Activated T-cell treated with anti-CD3 and anti-CD28 coated beads for 4 hours (primary cell): ENCODE measurements at regions not wholly inside any gene's neighbourhood (a gene's known extent, or its start where the extent isn't known, plus 50 kb on each side); places are given as distances from the start of the nearest gene placed in this dataset.
"Not testable (repeated sequence)": the region's sequence is repeated elsewhere in the genome, so short reads cannot be mapped to it uniquely, and the experiment has no call there.

Experiments used
- DNase-seq: peaks from one replicate; pipeline ENCODE4 v3.0.0-alpha.2; 2020

DNA sequence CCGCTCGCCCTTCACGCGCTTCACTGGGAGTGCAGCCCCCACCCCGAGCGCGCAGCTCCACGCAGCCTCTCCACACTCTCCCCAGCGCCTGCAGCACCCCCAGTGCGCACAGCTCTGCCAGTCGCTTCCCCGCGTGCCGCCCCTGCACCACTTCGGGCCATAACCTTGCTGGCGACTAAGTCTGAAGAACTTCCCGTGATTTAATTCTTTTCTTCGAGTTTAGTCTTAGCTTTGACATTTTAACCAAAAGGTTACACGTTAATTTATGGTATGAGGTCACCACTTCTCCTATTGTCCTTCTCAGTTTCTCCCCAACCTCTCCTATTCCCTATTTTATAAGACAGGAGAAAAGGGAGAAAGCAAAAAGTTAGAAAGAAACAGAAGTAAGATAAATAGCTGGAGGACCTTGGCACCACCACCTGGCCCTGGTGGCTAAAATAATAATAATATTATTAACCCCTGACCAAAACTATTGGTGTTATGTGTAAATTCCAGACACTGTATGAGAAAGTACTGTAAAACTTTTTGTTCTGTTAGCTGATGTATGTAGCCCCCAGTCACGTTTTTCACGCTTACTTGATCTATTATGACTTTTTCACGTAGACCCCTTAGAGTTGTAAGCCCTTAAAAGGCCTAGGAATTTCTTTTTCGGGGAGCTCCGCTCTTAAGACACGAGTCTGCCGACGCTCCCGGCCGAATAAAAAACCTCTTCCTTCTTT, 129.2 kb downstream of the KBTBD2 start:
- not testable (repeated sequence) for DNase-seq

GRCh38 chr7:32761451-32762205, 129.9 kb downstream of the KBTBD2 start:
- DNase-seq, result no peak

DNA sequence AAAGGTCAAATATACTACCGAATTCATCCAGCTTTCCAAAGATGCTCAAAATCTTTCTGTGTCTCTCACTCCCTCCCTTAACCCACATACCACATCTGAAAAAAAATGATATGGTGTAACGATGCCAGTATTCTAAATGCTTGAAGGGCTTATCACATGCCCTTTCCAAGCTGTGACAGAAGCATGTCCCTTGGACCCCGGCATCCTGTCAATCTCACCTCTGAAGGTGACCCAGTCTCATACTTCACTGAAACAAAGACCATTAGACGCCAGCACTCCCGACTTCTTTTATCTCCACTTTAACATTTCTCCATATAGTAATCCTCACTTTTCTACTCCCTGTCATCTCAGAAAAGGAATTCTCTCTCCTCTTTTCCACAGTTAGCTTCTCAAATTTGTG, 130.8 kb downstream of the KBTBD2 start:
- DNase-seq, result not testable (repeated sequence)

DNA sequence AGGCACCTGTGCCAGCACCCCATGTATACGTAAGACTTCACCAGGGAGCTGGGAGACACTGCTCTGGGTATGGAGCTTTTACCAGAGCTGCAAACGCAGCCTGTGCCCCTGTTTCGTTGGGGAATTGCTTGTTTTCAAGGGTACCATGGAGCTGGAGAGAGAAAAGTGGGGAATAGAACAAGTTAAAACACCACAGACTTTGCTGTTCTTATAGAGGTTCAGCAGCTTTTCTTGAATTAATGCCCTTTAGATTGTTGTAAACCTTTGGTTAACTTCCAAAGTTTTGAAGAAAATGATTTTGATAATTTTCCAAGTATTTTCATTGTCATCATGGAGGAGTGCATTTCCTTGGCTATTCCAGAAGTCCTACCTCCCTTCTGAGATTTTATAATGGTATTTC, 131.7 kb downstream of the KBTBD2 start:
- not testable (repeated sequence) for DNase-seq

DNA sequence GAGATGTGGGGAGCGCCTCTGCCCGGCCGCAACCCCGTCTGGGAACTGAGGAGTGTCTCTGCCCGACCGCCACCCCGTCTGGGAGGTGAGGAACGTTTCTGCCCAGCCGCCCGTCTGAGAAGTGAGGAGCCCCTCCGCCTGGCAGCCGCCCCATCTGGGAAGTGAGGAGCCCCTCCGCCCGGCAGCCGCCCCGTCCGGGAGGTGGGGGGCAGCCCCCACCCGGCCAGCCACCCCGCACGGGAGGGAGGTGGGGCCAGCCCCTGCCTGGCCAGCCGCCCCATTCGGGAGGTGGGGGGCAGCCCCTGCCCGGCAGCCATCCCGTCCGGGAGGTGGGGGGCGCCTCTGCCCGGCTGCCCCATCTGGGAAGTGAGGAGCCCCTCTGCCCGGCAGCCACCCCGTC, 137.7 kb downstream of the KBTBD2 start:
- DNase-seq, result not testable (repeated sequence)

- DNase-seq, result not testable (repeated sequence)
These were observed 143.2 kb downstream of the KBTBD2 start for GRCh38 chr7:32748337-32748736.

DNA sequence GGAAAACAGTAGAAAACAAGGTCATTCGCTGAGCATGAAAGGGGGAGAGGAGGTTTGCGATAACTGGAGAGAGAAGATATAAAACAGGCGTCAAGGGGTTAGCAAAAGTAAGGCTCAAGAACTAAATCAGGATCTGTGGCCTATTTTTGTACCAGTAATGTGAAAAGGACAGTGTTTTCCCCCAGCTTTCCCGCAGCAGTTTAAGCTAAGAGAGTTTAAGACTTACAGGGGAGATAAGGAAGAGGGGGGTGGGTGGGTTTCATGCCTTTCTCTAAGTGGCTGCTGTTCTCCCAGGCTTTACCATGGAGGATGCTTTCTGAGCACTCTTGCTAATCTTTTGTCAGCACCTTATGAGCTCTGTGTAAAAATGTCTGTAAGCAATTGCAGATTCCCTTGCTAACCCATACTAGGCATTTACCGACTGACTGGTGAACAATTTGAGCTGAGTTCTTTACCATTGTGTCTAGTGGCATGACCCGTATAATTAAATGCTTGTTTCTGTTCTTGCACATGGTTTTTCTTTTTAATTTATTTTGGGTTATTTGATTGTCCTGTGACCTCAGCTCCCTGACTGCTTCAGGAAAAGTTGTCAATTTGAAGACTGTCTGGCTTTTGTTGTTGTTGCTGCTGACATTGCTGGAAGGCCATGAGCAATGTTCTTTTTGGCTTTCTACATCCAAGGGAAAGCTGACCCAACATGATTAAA, 144.0 kb downstream of the KBTBD2 start:
- not testable (repeated sequence) for DNase-seq

DNA sequence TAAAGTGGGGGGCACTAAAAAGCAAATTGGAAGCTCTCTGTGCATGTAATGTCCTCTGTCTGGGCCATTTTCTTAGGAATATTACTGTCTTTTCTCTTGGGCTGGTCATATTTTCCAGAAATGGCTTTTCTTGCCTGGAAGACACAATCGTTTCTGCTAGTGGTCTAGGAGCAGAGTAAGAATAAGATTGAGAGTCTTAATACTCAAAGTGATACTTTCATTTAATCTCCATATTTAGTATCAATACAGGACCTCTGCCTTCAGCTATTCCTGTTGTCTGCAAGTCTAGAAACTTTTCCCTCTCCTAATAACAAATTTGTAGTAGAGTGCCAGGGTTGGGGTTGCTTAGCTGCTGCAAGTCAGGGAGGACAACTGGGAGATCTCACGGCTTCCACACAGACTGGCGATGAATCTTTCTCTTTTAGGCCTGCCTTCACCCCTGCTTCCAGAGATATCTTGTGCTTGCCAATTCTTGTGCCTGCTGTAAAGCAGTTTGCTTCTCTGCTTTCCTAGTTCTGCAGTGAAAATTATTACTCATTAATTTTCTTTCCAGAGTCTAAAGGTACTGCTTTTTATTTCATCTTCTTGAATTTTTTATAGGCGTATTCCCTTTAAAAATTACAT, 149.6 kb downstream of the KBTBD2 start:
- not testable (repeated sequence) for DNase-seq

DNA sequence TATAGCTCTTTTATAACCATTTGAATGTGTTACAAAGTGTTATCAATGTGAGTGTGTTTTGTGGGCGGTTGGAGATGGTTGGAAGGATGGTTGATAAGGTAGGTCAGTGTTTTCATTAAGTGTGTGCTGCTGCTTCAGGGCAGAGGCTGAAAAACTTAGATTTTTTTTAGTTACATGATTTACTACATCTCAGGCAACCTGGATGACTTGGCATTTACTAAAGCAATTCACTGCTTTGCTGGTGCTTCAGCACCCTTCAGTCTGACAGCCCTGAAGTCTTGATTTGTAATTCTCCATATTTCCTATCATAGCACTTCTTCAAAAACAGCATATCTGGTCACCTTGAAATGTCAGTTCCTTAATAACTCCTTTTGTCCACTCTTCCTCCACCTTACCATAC, 151.8 kb downstream of the KBTBD2 start:
- not testable (repeated sequence) for DNase-seq

- DNase-seq, result not testable (repeated sequence)
These were observed 153.2 kb downstream of the KBTBD2 start for GRCh38 chr7:32738390-32738789.

- DNase-seq, result not testable (repeated sequence)
These were observed 158.8 kb downstream of the KBTBD2 start for GRCh38 chr7:32732767-32733166.

DNA sequence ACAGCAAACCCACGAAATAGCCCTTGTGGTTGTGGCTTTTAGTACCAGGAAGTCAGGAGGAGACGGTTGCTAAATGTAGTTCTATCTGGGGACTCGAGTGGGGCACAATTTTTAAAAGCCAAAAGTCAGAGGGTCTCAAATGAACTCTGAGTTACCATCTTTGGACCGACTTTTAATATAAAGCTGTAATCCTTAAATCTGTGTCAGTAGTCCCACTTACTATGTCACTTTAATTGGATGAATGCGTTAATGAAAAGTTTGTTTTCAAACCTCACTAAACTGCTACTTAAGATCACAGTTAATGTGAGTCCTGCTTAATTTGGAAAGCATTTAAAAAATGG, 162.3 kb downstream of the KBTBD2 start:
- not testable (repeated sequence) for DNase-seq

GRCh38 chr7:32728412-32729334, 162.9 kb downstream of the KBTBD2 start:
- not testable (repeated sequence) for DNase-seq

- DNase-seq, result peak; percentile 13
These were observed 163.8 kb downstream of the KBTBD2 start for GRCh38 chr7:32727483-32728411.

DNA sequence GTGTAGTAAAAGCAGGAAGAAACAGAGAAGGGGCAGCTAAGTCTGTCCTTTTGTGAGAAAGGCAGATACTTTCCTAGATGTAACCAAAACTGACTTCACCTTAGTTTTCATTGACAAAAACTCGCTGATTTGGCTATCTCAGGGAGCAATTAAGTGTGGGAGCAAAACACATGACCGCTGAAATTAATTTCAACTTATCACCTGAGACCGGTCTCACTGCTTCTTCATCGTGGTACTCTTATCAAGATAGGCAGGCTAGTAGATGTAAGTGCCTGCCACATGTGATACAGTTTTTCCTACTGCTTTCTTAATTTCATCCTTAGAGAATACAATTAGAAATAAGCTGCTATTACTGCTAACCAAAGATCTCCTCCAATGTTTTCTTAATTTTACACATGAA, 168.7 kb downstream of the KBTBD2 start:
- DNase-seq, result not testable (repeated sequence)

GRCh38 chr7:32694182-32694581, 197.4 kb downstream of the KBTBD2 start:
- no peak for DNase-seq

GRCh38 chr7:32691965-32692815, 196.9 kb downstream of the AVL9 start:
- DNase-seq, result not testable (repeated sequence)

DNA sequence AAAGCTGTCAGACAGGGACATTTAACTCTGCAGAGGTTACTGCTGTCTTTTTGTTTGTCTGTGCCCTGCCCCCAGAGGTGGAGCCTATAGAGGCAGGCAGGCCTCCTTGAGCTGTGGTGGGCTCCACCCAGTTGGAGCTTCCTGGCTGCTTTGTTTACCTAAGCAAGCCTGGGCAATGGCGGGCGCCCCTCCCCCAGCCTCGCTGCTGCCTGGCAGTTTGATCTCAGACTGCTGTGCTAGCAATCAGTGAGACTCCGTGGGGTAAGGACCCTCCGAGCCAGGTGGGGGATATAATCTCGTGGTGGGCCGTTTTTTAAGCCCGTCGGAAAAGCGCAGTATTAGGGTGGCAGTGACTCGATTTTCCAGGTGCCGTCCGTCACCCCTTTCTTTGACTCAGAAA, 192.8 kb downstream of the AVL9 start:
- not testable (repeated sequence) for DNase-seq

DNA sequence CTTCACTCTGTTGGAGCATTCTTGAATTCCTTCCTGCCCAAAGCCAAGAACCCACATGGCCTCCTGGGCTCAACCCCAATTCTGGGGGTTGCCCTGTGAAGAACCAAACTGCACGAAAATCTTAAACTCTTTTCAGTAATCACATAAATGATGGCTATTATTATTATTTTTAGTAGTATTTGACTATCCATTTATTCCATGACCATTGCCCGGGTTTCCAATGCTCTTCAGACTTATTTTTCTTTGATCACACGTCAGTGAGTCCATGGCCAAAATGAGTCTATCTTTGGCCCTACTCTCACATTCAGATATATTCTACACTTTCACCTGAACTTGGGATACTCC, 185.9 kb downstream of the AVL9 start:
- DNase-seq, result no peak
